Ectodermal cell (in vitro differentiated cells): ENCODE measurements at regions not wholly inside any gene's neighbourhood (a gene's known extent, or its start where the extent isn't known, plus 50 kb on each side); places are given as distances from the start of the nearest gene placed in this dataset.

Experiments
- H3K27ac ChIP-seq: 2 replicates; pipeline ENCODE4 v1.7.0; 2013; ENCODE audit warnings: mild to moderate bottlenecking, low read depth, low read length; ENCODE audit not compliant: insufficient read depth, poor library complexity, severe bottlenecking
- H3K27me3 ChIP-seq: 2 replicates; pipeline ENCODE4 v1.7.0; 2013; ENCODE audit warnings: mild to moderate bottlenecking, low read length; ENCODE audit not compliant: insufficient read depth, control insufficient read depth, poor library complexity, severe bottlenecking
- H3K36me3 ChIP-seq: one replicate; pipeline ENCODE4 v1.7.0; 2013; ENCODE audit warnings: low read length; ENCODE audit not compliant: control insufficient read depth, insufficient read depth
- H3K4me1 ChIP-seq: one replicate; pipeline ENCODE4 v1.7.0; 2013; ENCODE audit warnings: low read length; ENCODE audit not compliant: control insufficient read depth, insufficient read depth
- H3K4me3 ChIP-seq: 2 replicates; pipeline ENCODE4 v1.7.0; 2013; ENCODE audit warnings: low read depth, low read length, control low read depth; ENCODE audit not compliant: insufficient read depth
- H3K9me3 ChIP-seq: 2 replicates; pipeline ENCODE4 v1.7.0; 2013; ENCODE audit warnings: mild to moderate bottlenecking, low read length, moderate library complexity; ENCODE audit not compliant: control insufficient read depth
- WGBS, 2 experiments: methylation state at CpG; one replicate each; pipeline ENCODE4 v1.1.7; 2013; ENCODE audit warnings: missing lambda C conversion rate in 2 of 2; 5-methylcytosine and 5-hydroxymethylcytosine counted together

DNA sequence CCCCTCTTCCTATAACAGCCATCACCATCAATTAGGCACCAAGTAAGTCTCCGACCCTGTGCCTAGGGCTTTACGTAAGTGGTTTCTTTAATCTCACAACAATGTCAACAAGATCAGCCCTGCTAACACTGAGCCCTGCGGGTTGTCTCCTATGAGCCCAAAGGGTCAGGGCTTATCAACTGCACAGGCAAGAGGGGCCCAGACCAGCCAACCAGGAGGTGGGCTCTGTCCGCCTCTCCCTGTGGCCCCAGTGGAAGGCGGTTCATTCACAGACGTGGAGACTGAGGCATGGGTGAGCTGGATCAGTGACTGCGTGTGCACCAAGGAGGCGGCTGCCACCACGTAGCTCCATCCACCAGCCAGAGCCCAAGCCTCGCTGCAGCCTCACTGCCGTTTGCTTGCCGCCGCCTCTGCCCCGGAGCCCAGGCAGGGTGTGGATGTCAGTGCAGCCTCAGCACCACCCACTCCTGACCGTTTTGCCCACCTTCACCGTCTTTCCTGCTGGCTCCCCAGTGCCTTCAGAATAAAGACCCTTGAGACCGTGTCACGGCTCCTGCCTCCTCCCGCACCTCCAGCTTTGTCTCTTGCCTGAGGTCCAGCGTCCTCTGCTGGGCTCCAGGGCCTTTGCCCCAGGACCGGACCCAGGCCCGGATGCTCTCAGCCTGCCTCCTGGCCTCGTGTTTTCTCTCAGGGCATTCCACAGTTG, 78.7 kb downstream of the DLL1 start:
- H3K4me1 ChIP-seq, result peaks cover under 1% of the 10 kb centered on the region
- no peak overlapping the region for H3K27ac ChIP-seq
- H3K36me3 ChIP-seq, result no peaks in the 10 kb centered on the region
- H3K27me3 ChIP-seq, result no peaks in the 10 kb centered on the region
- 89% methylated on average over 23 of the region's 23 CpGs for WGBS, 2 experiments
- H3K9me3 ChIP-seq, result no peaks in the 10 kb centered on the region
- no peak overlapping the region for H3K4me3 ChIP-seq

GRCh38 chr6:170211404-170212025, 79.4 kb downstream of the DLL1 start:
- no peaks in the 10 kb centered on the region for H3K27me3 ChIP-seq
- H3K36me3 ChIP-seq, result no peaks in the 10 kb centered on the region
- no peak overlapping the region for H3K4me3 ChIP-seq
- H3K9me3 ChIP-seq, result no peaks in the 10 kb centered on the region
- H3K4me1 ChIP-seq, result peaks cover 4% of the 10 kb centered on the region
- H3K27ac ChIP-seq, result no peak overlapping the region
- WGBS, 2 experiments, result 93 to 94% methylated on average over 14 of the region's 14 CpGs

- no peaks in the 10 kb centered on the region for H3K27me3 ChIP-seq
- WGBS, 2 experiments, result 82 to 85% methylated on average over 11 of the region's 11 CpGs
- H3K27ac ChIP-seq, result no peak overlapping the region
- peaks cover 4% of the 10 kb centered on the region for H3K4me1 ChIP-seq
- no peak overlapping the region for H3K4me3 ChIP-seq
- H3K9me3 ChIP-seq, result no peaks in the 10 kb centered on the region
- H3K36me3 ChIP-seq, result no peaks in the 10 kb centered on the region
These were observed 80.1 kb downstream of the DLL1 start for GRCh38 chr6:170210651-170211403.

DNA sequence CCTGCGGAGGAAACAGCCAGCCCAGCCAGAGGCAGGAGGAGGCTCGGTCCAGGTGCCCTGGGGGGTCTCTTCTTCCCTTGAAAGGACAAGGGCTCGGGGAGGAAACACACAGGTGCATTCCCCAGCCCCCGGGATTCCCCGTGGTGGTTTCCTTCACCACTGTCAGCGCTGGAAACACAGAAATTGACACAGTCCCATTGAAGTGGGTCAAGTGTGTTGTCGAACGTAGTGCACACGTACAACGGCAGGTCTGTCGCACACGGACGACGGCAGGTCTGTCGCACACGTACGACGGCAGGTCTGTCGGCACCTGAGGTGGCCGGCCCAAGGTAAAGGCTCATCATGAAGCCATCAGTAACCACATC, 80.9 kb downstream of the DLL1 start:
- WGBS, 2 experiments, result 87 to 88% methylated on average over 20 of the region's 20 CpGs
- peaks cover 4% of the 10 kb centered on the region for H3K4me1 ChIP-seq
- no peak overlapping the region for H3K4me3 ChIP-seq
- H3K27ac ChIP-seq, result no peak overlapping the region
- no peaks in the 10 kb centered on the region for H3K36me3 ChIP-seq
- H3K9me3 ChIP-seq, result no peaks in the 10 kb centered on the region
- H3K27me3 ChIP-seq, result no peaks in the 10 kb centered on the region

DNA sequence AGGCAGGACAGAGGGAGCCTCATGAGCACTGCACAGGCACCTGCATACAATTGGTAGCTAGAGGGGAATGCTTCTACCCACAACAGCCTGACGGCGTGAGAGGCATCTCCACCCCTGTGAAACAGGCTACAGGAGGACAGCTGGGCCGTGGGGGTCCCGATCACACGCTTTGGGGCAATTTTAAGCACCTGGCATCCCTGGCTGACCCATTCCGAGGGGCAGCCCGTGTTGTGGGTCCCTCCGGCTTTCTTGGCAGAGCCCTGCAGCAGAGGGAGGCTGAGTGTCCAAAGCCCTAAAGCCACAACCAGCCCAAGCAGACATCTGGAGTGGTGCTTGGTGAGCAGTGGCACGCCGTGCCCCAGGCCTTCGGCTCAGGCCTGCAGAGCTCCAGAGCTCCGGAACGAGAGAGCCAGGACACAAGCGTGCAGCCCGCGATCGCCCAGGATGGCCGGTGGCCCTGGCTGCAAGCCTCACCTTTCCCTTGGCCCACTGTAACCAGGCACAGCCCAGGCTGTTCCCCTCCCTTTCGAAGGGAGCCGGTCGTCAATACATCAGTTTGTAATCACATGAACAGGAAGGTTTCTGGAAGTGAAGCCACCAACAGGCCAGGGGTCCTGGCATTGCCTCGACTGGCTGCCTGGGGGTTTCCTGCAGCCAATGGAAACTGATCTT, 81.4 kb downstream of the DLL1 start:
- 90 to 91% methylated on average over 22 of the region's 22 CpGs for WGBS, 2 experiments
- H3K27ac ChIP-seq, result no peak overlapping the region
- H3K9me3 ChIP-seq, result no peaks in the 10 kb centered on the region
- H3K4me3 ChIP-seq, result no peak overlapping the region
- no peaks in the 10 kb centered on the region for H3K27me3 ChIP-seq
- H3K36me3 ChIP-seq, result no peaks in the 10 kb centered on the region
- H3K4me1 ChIP-seq, result peaks cover 4% of the 10 kb centered on the region

GRCh38 chr6:170208651-170209353, 82.1 kb downstream of the DLL1 start:
- H3K27ac ChIP-seq, result no peak overlapping the region
- 93 to 94% methylated on average over 18 of the region's 18 CpGs for WGBS, 2 experiments
- no peak overlapping the region for H3K4me3 ChIP-seq
- peaks cover 4% of the 10 kb centered on the region for H3K4me1 ChIP-seq
- no peaks in the 10 kb centered on the region for H3K27me3 ChIP-seq
- no peaks in the 10 kb centered on the region for H3K9me3 ChIP-seq
- H3K36me3 ChIP-seq, result no peaks in the 10 kb centered on the region

DNA sequence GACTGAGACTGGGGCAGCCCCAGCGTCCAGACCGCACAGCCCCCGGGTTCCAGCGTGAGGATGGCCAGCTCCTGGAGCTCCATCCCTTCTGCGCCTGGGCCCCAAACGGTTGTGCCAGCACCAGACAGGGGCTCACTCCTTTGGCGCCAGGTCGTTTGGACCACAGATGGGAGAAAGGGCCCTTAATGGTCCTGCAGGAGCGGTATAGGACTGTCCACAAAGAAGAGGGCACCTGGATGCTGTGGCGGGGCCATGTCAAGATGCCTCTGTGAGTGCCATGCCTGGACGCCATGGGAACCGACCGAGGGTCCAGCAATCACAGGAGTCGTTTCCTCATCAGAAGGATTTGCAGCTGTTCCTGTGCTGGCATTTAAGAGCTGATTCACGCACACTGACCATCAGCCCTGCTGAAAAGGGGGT, 82.7 kb downstream of the DLL1 start:
- peaks cover 4% of the 10 kb centered on the region for H3K4me1 ChIP-seq
- no peaks in the 10 kb centered on the region for H3K36me3 ChIP-seq
- H3K4me3 ChIP-seq, result no peak overlapping the region
- 96% methylated on average over 15 of the region's 15 CpGs for WGBS, 2 experiments
- H3K27ac ChIP-seq, result no peak overlapping the region
- H3K27me3 ChIP-seq, result no peaks in the 10 kb centered on the region
- no peaks in the 10 kb centered on the region for H3K9me3 ChIP-seq

DNA sequence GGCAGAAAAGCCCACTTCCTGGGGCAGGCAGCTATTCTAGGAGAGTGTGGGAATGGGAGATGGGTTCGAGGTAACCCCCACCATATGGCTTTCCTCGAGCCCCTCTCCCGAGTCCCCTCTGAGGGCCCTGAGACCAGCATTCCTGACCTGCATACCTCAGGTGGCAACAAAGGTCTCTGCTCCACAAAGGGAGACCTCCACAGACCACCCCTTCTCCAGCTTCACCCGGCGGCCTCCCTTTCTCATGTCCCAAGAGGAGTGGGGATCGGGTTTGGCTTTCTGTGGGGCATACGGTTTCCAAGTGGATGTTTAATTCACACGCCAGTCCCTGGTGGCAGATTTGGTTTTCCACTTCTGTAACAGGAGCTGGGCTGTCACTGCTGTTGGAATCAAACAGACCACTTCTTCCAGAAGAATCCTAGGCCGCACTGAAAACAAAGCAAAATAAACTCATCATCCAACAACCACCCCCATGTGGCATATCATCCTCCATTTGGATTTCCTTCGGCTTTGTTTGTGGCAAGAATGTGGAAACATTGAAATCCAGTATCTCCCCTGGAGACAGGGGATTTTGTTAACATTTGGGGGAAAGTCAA, 83.2 kb downstream of the DLL1 start:
- Histone ChIP-seq H3K27me3 (no peaks in the 10 kb centered on the region), H3K4me1 (peaks cover 4% of the 10 kb centered on the region), H3K9me3 (no peaks in the 10 kb centered on the region), H3K4me3 (no peak overlapping the region), H3K36me3 (no peaks in the 10 kb centered on the region), H3K27ac (no peak overlapping the region)
- 90 to 92% methylated on average over 10 of the region's 10 CpGs for WGBS, 2 experiments

DNA sequence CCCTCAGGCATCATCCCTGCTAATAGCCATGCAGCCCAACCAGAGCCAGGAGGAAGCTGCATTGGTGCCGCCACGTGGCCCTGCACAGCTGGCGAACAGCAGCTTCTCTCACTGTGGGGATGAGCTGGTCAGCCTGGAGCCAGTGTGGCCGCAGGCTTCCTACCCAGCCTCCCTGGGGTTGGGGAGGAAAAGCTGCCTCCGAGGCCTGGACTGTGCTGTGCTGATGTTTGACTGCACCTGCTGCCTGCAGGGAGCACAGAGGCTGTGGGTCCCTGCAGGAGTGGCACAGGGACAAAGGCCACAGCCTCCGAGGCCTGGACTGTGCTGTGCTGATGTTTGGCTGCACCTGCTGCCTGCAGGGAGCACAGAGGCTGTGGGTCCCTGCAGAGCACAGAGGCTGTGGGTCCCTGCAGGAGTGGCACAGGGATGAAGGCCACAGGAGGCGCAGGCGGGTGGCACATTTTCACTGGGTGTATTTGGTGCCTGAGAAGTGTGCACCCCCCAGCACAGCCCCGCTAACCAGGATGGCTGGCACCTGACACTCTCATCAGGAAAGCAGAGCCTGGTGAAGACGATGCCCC, 83.9 kb downstream of the DLL1 start:
- H3K27ac ChIP-seq, result no peak overlapping the region
- H3K36me3 ChIP-seq, result no peaks in the 10 kb centered on the region
- no peaks in the 10 kb centered on the region for H3K9me3 ChIP-seq
- 91 to 93% methylated on average over 10 of the region's 10 CpGs for WGBS, 2 experiments
- peaks cover 4% of the 10 kb centered on the region for H3K4me1 ChIP-seq
- H3K27me3 ChIP-seq, result no peaks in the 10 kb centered on the region
- no peak overlapping the region for H3K4me3 ChIP-seq
